HepG2 (cell line): ENCODE measurements at regions not wholly inside any gene's neighbourhood (a gene's known extent, or its start where the extent isn't known, plus 50 kb on each side); places are given as distances from the start of the nearest gene placed in this dataset.

Source experiments
- EZH2 ChIP-seq: conservative IDR thresholded peaks from 2 replicates; pipeline ENCODE4 v1.6.1; 2012; ENCODE audit warnings: mild to moderate bottlenecking, low read depth, low read length, moderate library complexity
- GZF1 ChIP-seq: sonication (generic); formaldehyde crosslinking; IDR thresholded peaks from 2 replicates; pipeline ENCODE4 v1.5.1; 2020; ENCODE audit warnings: mild to moderate bottlenecking, missing genetic modification reagents
- MXI1 ChIP-seq: IDR thresholded peaks from 3 replicates; pipeline ENCODE4 v1.6.1; 2012; ENCODE audit warnings: low read depth, low read length, inconsistent platforms, borderline replicate concordance
- NR2C2 ChIP-seq: sonication (generic); formaldehyde crosslinking; IDR thresholded peaks from 2 replicates; pipeline ENCODE4 v1.4.0; 2020; ENCODE audit warnings: missing genetic modification reagents, mild to moderate bottlenecking, moderate library complexity, borderline replicate concordance
- POLR2A ChIP-seq, 2 experiments: IDR thresholded peaks; 2 replicates each; pipeline ENCODE4 v1.6.1; 2011; ENCODE audit warnings: low read depth in 2 of 2, low read length in 2 of 2, mild to moderate bottlenecking in 1 of 2, moderate library complexity in 1 of 2; ENCODE audit not compliant: insufficient read depth in 1 of 2
- ZFX ChIP-seq: sonication (generic); formaldehyde crosslinking; IDR thresholded peaks from 2 replicates; pipeline ENCODE4 v1.4.0; 2020; ENCODE audit warnings: mild to moderate bottlenecking, low read depth, missing genetic modification reagents, moderate library complexity
- ZNF296 ChIP-seq: sonication (generic); formaldehyde crosslinking; conservative IDR thresholded peaks from 2 replicates; pipeline ENCODE4 v1.5.0; 2020; ENCODE audit warnings: mild to moderate bottlenecking, missing genetic modification reagents
- ZNF546 ChIP-seq: sonication (generic); formaldehyde crosslinking; conservative IDR thresholded peaks from 2 replicates; pipeline ENCODE4 v1.8.1; 2023; ENCODE audit warnings: mild to moderate bottlenecking, missing genetic modification reagents
- ZNF557 ChIP-seq: sonication (generic); formaldehyde crosslinking; IDR thresholded peaks from 2 replicates; pipeline ENCODE4 v1.4.0; 2020; ENCODE audit warnings: missing genetic modification reagents
- ZNF607 ChIP-seq: sonication (generic); formaldehyde crosslinking; IDR thresholded peaks from 2 replicates; pipeline ENCODE4 v1.5.1; 2020; ENCODE audit warnings: missing genetic modification reagents, mild to moderate bottlenecking, borderline replicate concordance
- ZNF776 ChIP-seq: sonication (generic); formaldehyde crosslinking; IDR thresholded peaks from 2 replicates; pipeline ENCODE4 v1.4.0; 2020; ENCODE audit warnings: mild to moderate bottlenecking, missing genetic modification reagents
- TF ChIP-seq, protein P1 (sequence below): sonication (generic); formaldehyde crosslinking; IDR thresholded peaks from 2 replicates; pipeline ENCODE4 v1.5.0; 2020; ENCODE audit warnings: mild to moderate bottlenecking, missing genetic modification reagents, moderate library complexity

- TF ChIP-seq POLR2A (IDR thresholded peaks at IDR 0.05; ENCODE audit: insufficient read depth in 1 of 2, low read depth in 2 of 2, low read length in 2 of 2) (no peak), EZH2 (no peak), ZNF546 (CRISPR knock-in tag) (no peak), NR2C2 (CRISPR knock-in tag) (no peak), ZFX (CRISPR knock-in tag) (no peak), GZF1 (CRISPR knock-in tag) (no peak), ZNF296 (CRISPR knock-in tag) (no peak), ZNF776 (CRISPR knock-in tag) (no peak), ZNF557 (no peak), ZNF607 (no peak), MXI1 (no peak)
- TF ChIP-seq, protein P1, sequence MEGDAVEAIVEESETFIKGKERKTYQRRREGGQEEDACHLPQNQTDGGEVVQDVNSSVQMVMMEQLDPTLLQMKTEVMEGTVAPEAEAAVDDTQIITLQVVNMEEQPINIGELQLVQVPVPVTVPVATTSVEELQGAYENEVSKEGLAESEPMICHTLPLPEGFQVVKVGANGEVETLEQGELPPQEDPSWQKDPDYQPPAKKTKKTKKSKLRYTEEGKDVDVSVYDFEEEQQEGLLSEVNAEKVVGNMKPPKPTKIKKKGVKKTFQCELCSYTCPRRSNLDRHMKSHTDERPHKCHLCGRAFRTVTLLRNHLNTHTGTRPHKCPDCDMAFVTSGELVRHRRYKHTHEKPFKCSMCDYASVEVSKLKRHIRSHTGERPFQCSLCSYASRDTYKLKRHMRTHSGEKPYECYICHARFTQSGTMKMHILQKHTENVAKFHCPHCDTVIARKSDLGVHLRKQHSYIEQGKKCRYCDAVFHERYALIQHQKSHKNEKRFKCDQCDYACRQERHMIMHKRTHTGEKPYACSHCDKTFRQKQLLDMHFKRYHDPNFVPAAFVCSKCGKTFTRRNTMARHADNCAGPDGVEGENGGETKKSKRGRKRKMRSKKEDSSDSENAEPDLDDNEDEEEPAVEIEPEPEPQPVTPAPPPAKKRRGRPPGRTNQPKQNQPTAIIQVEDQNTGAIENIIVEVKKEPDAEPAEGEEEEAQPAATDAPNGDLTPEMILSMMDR (CRISPR knock-in tag), result no peak
Observed at GRCh38 chr3:1696669-1697275, 401.9 kb upstream of the CNTN4 start.
